Gastroesophageal sphincter (tissue), 4 donors: ENCODE measurements at regions not wholly inside any gene's neighbourhood (a gene's known extent, or its start where the extent isn't known, plus 50 kb on each side); places are given as distances from the start of the nearest gene placed in this dataset.

ENCODE experiments used
- ATAC-seq: fragments of 150-250 bp; one replicate; pipeline ENCODE4 v1.9.1; 2016; ENCODE audit warnings: mild to moderate bottlenecking, moderate library complexity
- H3K27ac ChIP-seq, 4 donors: fragments of 200-600 bp; sonication (generic) in 3 of 4; 1 replicate in 3 of 4; 2 replicates in 1 of 4; pipeline ENCODE4 v1.5.1; 2016 to 2019
- H3K27me3 ChIP-seq: fragments of 200-600 bp; sonication (generic); one replicate; pipeline ENCODE4 v1.5.1; 2019
- H3K36me3 ChIP-seq, 2 donors: fragments of 200-600 bp; sonication (generic); one replicate each; pipeline ENCODE4 v1.5.1; 2019; ENCODE audit warnings: control low read depth in 1 of 2
- H3K4me1 ChIP-seq, 3 donors: fragments of 200-600 bp; sonication (generic); 1 replicate in 2 of 3; 2 replicates in 1 of 3; pipeline ENCODE4 v1.5.1; 2016 to 2019; ENCODE audit warnings: control low read depth in 2 of 3
- H3K4me3 ChIP-seq, 2 donors: fragments of 200-600 bp; sonication (generic); one replicate each; pipeline ENCODE4 v1.5.1; 2019; ENCODE audit warnings: mild to moderate bottlenecking in 1 of 2, moderate library complexity in 1 of 2
- H3K9me3 ChIP-seq, 3 donors: fragments of 200-600 bp; sonication (generic); one replicate each; pipeline ENCODE4 v1.5.1; 2017 to 2019; ENCODE audit warnings: control low read depth in 2 of 3
- CTCF ChIP-seq, 4 experiments: fragments of 200-600 bp in 2 of 4; fragments of 450-650 bp in 2 of 4; sonication (generic) in 1 of 4; IDR thresholded peaks; one replicate each; pipeline ENCODE4 v1.5.1; 2017 to 2019; ENCODE audit warnings: antibody characterized with exemption in 4 of 4, mild to moderate bottlenecking in 2 of 4, moderate library complexity in 2 of 4
- EP300 ChIP-seq: sonication (generic); formaldehyde crosslinking; IDR thresholded peaks from one replicate; pipeline ENCODE4 v1.6.1; 2017; ENCODE audit warnings: antibody characterized with exemption, mild to moderate bottlenecking
- POLR2A ChIP-seq, 2 donors: fragments of 450-650 bp; IDR thresholded peaks; one replicate each; pipeline ENCODE4 v1.6.1; 2017; ENCODE audit warnings: antibody characterized with exemption in 2 of 2, mild to moderate bottlenecking in 2 of 2, moderate library complexity in 1 of 2
- POLR2AphosphoS5 ChIP-seq: sonication (generic); formaldehyde crosslinking; IDR thresholded peaks from one replicate; pipeline ENCODE4 v1.6.1; 2017; ENCODE audit warnings: antibody characterized with exemption
- WGBS, 2 donors: methylation state at CpG; one replicate each; pipeline ENCODE4 v1.1.5; 2018; ENCODE audit warnings: low coverage in 1 of 2; 5-methylcytosine and 5-hydroxymethylcytosine counted together

GRCh38 chr2:230661072-230661957 is 51.3 kb upstream of the CAB39 start:
- H3K4me3 ChIP-seq, result no peak overlapping the region
- no peak for ATAC-seq
- TF ChIP-seq EP300 (no peak), CTCF (IDR thresholded peaks at IDR 0.05) (no peak), POLR2A (IDR thresholded peaks at IDR 0.05) (no peak), POLR2AphosphoS5 (no peak)
- 77% methylated on average over 8 of the region's 8 CpGs; no CpG with 5 or more reads in 1 of the 2 donors for WGBS, 2 donors
- H3K9me3 ChIP-seq, result no peaks in the 10 kb centered on the region
- no peaks in the 10 kb centered on the region for H3K36me3 ChIP-seq
- H3K27ac ChIP-seq, result no peak overlapping the region
- H3K27me3 ChIP-seq, result no peaks in the 10 kb centered on the region
- peaks cover 0 to 18% (median 0%) of the 10 kb centered on the region in 3 donors for H3K4me1 ChIP-seq
